NB4 (cell line): ENCODE measurements at regions not wholly inside any gene's neighbourhood (a gene's known extent, or its start where the extent isn't known, plus 50 kb on each side); places are given as distances from the start of the nearest gene placed in this dataset.

Source experiments
- MYC ChIP-seq: IDR thresholded peaks from 2 replicates; pipeline ENCODE4 v1.6.1; 2011; ENCODE audit warnings: low read depth, low read length
- POLR2A ChIP-seq: IDR thresholded peaks from 2 replicates; pipeline ENCODE4 v1.6.1; 2011; ENCODE audit warnings: mild to moderate bottlenecking; ENCODE audit not compliant: insufficient read length; ENCODE audit errors: extremely low read depth
- TF ChIP-seq, protein P1 (sequence below): IDR thresholded peaks from one replicate; pipeline ENCODE4 v1.5.1; 2012; ENCODE audit warnings: low read depth, low read length
- TF ChIP-seq, protein P2 (sequence below): IDR thresholded peaks from 2 replicates; pipeline ENCODE4 v1.6.1; 2011; ENCODE audit warnings: low read depth, low read length

DNA sequence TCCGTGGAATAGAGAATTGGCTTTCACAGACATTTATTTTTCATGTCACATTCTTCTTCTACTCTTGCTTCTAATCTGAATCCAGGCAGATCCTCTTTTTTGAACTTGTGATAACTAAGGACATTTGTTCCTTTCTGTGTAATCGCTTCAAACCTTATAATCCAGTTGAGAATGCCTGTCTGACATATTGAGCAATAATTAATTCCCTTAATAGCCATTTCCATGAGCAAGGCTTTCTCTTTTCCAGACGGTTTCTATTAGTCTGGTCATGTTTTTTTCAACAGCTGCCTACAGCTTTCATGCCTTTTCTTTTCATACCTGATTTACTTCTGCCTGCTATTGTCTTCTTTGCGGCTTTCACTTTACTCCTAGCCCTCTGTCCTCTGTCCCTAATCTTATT, 163.4 kb downstream of the CYYR1 start:
- TF ChIP-seq POLR2A (no peak), MYC (no peak)
- TF ChIP-seq, protein P1, sequence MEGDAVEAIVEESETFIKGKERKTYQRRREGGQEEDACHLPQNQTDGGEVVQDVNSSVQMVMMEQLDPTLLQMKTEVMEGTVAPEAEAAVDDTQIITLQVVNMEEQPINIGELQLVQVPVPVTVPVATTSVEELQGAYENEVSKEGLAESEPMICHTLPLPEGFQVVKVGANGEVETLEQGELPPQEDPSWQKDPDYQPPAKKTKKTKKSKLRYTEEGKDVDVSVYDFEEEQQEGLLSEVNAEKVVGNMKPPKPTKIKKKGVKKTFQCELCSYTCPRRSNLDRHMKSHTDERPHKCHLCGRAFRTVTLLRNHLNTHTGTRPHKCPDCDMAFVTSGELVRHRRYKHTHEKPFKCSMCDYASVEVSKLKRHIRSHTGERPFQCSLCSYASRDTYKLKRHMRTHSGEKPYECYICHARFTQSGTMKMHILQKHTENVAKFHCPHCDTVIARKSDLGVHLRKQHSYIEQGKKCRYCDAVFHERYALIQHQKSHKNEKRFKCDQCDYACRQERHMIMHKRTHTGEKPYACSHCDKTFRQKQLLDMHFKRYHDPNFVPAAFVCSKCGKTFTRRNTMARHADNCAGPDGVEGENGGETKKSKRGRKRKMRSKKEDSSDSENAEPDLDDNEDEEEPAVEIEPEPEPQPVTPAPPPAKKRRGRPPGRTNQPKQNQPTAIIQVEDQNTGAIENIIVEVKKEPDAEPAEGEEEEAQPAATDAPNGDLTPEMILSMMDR, result no peak
- TF ChIP-seq, protein P2, sequence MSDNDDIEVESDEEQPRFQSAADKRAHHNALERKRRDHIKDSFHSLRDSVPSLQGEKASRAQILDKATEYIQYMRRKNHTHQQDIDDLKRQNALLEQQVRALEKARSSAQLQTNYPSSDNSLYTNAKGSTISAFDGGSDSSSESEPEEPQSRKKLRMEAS, result no peak
